Endothelial cell of umbilical vein (primary cell): ENCODE measurements at regions not wholly inside any gene's neighbourhood (a gene's known extent, or its start where the extent isn't known, plus 50 kb on each side); places are given as distances from the start of the nearest gene placed in this dataset.
"Not testable (repeated sequence)": the region's sequence is repeated elsewhere in the genome, so short reads cannot be mapped to it uniquely, and the experiment has no call there.

Source experiments
- BruUV-seq: library from RNA; stranded (reverse); fragments of 400-500 nt; replicated peaks from 2 replicates; lab custom pipeline; 2021; lab: Mats Ljungman, UMichigan
- CTCF ChIA-PET: fragments of 300-600, 350-600 bp; sonication (Branson Sonifier 250); formaldehyde crosslinking; loops from one replicate; lab custom pipeline; 2021; ENCODE audit warnings: antibody characterized with exemption, inconsistent platforms; lab: Charles Lee
- POLR2A ChIA-PET: fragments of 300-600, 350-600 bp; sonication (Branson Sonifier 250); formaldehyde crosslinking; loops from one replicate; lab custom pipeline; 2021; ENCODE audit warnings: antibody characterized with exemption, inconsistent platforms; lab: Charles Lee
- DNase-seq: peaks from one replicate; pipeline ENCODE4 v3.0.0-alpha.2; 2011; ENCODE audit warnings: low read depth, low spot score
- FAIRE-seq: peaks from 2 replicates; lab custom pipeline; 2011; peaks lifted over from hg19 to GRCh38; lab: Jason Lieb, UNC
- H2AFZ ChIP-seq: 2 replicates; pipeline ENCODE4 v1.6.0; 2012; ENCODE audit warnings: low read depth, low read length, control low read depth, inconsistent platforms
- H3K27ac ChIP-seq: 2 replicates; pipeline ENCODE4 v1.5.1; 2011; ENCODE audit warnings: low read depth, mild to moderate bottlenecking, control low read depth, low read length, moderate library complexity; ENCODE audit not compliant: insufficient read depth
- H3K27me3 ChIP-seq, 2 experiments: 2 replicates each; pipeline versions ENCODE4 v1.6.0 to v1.6.1; 2011; ENCODE audit warnings: low read length in 2 of 2, mixed read lengths in 1 of 2; ENCODE audit not compliant: control insufficient read depth in 2 of 2, insufficient read depth in 2 of 2
- H3K36me3 ChIP-seq, 2 experiments: 2 replicates in 1 of 2; 3 replicates in 1 of 2; pipeline ENCODE4 v1.5.1; 2011; ENCODE audit warnings: low read length in 2 of 2, mild to moderate bottlenecking in 1 of 2, moderate library complexity in 1 of 2; ENCODE audit not compliant: control insufficient read depth in 2 of 2, insufficient read depth in 2 of 2; ENCODE audit errors: extremely low read depth in 1 of 2
- H3K4me1 ChIP-seq: 3 replicates; pipeline ENCODE4 v1.5.1; 2011; ENCODE audit warnings: mild to moderate bottlenecking, low read length; ENCODE audit not compliant: control insufficient read depth, insufficient read depth; ENCODE audit errors: extremely low read depth
- H3K4me2 ChIP-seq: 2 replicates; pipeline ENCODE4 v1.6.1; 2011; ENCODE audit warnings: low read length, control low read depth, mixed read lengths; ENCODE audit not compliant: insufficient read depth
- H3K4me3 ChIP-seq, 3 experiments: fragments of 200-600 bp in 1 of 3; sonication (generic), shearing (Covaris generic) in 1 of 3; replicated peaks in 1 of 3; 2 replicates each; pipeline ENCODE4 v1.5.1; 2011 to 2016; ENCODE audit warnings: control low read depth in 3 of 3, low read length in 3 of 3, mild to moderate bottlenecking in 2 of 3, inconsistent platforms in 1 of 3, low read depth in 1 of 3, moderate library complexity in 1 of 3; ENCODE audit not compliant: insufficient read depth in 1 of 3
- H3K79me2 ChIP-seq: 2 replicates; pipeline ENCODE4 v1.6.0; 2012; ENCODE audit warnings: low read length, inconsistent platforms; ENCODE audit not compliant: control insufficient read depth, insufficient read depth
- H3K9ac ChIP-seq: replicated peaks from 2 replicates; pipeline ENCODE3; 2011; ENCODE audit warnings: low read length, control low read depth; ENCODE audit not compliant: insufficient read depth; ENCODE audit errors: extremely low read depth
- H3K9me1 ChIP-seq: replicated peaks from 3 replicates; pipeline ENCODE4 v1.6.0; 2011; ENCODE audit warnings: mild to moderate bottlenecking, low read length; ENCODE audit not compliant: control insufficient read depth, insufficient read depth; ENCODE audit errors: extremely low read depth
- H3K9me3 ChIP-seq: replicated peaks from 2 replicates; pipeline ENCODE4 v1.5.1; 2012; ENCODE audit warnings: low read length, inconsistent platforms; ENCODE audit not compliant: control insufficient read depth, insufficient read depth
- H4K20me1 ChIP-seq: replicated peaks from 2 replicates; pipeline ENCODE3; 2011; ENCODE audit warnings: mild to moderate bottlenecking, low read length; ENCODE audit not compliant: control insufficient read depth, insufficient read depth; ENCODE audit errors: extremely low read depth
- FOS ChIP-seq: IDR thresholded peaks from 2 replicates; pipeline ENCODE4 v1.6.1; 2011; ENCODE audit warnings: mild to moderate bottlenecking, low read length, moderate library complexity, borderline replicate concordance; ENCODE audit not compliant: insufficient read depth
- JUN ChIP-seq: IDR thresholded peaks from 2 replicates; pipeline ENCODE4 v1.6.1; 2011; ENCODE audit warnings: borderline replicate concordance, low read depth; ENCODE audit not compliant: insufficient read length, insufficient read depth
- dilution Hi-C: fragments of 300-500 bp; cut with MboI; formaldehyde crosslinking; loops from one replicate; pipeline ENCODE4 v1.15.0; 2019; ENCODE audit warnings: low sequenced_read_pairs; ENCODE audit not compliant: extremely low pct_ligation_motif_present
- intact Hi-C: fragments of 100-400 bp; cut with micrococcal nuclease; formaldehyde crosslinking; loops from one replicate; pipeline ENCODE4 v1.10.0; 2022
- TF ChIP-seq, protein P1 (sequence below), 2 donors: IDR thresholded peaks; 1 replicate in 1 of 2; 2 replicates in 1 of 2; pipeline ENCODE4 v1.5.1; 2011; ENCODE audit warnings: low read length in 2 of 2, mild to moderate bottlenecking in 2 of 2, moderate library complexity in 2 of 2, control low read depth in 1 of 2, inconsistent platforms in 1 of 2, low read depth in 1 of 2; ENCODE audit not compliant: insufficient read depth in 1 of 2; ENCODE audit errors: extremely low read depth in 1 of 2

DNA sequence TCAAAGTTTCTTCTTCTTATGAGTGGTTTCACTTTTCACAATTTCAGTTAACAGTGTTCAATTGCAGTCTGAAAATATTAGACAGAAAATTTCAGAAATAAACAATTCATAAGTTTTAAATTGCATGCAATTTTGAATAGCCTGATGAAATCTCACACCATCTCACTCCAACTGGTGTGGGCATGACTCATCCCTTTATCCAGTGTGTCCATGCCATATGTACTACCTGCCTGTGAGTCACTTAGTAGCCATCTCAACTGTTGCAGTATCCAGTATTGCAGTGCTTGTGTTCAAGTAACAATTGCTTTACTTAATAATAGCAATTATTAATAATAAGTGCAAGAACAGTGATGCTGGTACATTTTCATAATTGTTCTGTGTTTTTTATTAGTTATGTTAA is 1202.5 kb downstream of the DSC3 start:
- Histone ChIP-seq H3K4me3 (no peak overlapping the region), H2AFZ (no peak overlapping the region), H3K27me3 (no peaks in the 10 kb centered on the region), H4K20me1 (no peaks in the 10 kb centered on the region), H3K9me3 (no peaks in the 10 kb centered on the region), H3K4me1 (no peaks in the 10 kb centered on the region), H3K79me2 (no peaks in the 10 kb centered on the region), H3K36me3 (no peaks in the 10 kb centered on the region), H3K9me1 (no peaks in the 10 kb centered on the region), H3K9ac (no peak overlapping the region), H3K4me2 (no peak overlapping the region), H3K27ac (no peak overlapping the region)
- FAIRE-seq (no peak), DNase-seq (no peak)
- TF ChIP-seq JUN (peak; percentile 47), FOS (peak; percentile 43)
- TF ChIP-seq, protein P1, sequence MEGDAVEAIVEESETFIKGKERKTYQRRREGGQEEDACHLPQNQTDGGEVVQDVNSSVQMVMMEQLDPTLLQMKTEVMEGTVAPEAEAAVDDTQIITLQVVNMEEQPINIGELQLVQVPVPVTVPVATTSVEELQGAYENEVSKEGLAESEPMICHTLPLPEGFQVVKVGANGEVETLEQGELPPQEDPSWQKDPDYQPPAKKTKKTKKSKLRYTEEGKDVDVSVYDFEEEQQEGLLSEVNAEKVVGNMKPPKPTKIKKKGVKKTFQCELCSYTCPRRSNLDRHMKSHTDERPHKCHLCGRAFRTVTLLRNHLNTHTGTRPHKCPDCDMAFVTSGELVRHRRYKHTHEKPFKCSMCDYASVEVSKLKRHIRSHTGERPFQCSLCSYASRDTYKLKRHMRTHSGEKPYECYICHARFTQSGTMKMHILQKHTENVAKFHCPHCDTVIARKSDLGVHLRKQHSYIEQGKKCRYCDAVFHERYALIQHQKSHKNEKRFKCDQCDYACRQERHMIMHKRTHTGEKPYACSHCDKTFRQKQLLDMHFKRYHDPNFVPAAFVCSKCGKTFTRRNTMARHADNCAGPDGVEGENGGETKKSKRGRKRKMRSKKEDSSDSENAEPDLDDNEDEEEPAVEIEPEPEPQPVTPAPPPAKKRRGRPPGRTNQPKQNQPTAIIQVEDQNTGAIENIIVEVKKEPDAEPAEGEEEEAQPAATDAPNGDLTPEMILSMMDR (IDR thresholded peaks at IDR 0.05; ENCODE audit: extremely low read depth in 1 of 2, insufficient read depth in 1 of 2, low read depth in 1 of 2, low read length in 2 of 2) = no peak
- BruUV-seq = no TSS peak
- dilution Hi-C loops (no loop called here), intact Hi-C loops (no loop called here)
- ChIA-PET POLR2A (no interaction called here), CTCF (no interaction called here)

DNA sequence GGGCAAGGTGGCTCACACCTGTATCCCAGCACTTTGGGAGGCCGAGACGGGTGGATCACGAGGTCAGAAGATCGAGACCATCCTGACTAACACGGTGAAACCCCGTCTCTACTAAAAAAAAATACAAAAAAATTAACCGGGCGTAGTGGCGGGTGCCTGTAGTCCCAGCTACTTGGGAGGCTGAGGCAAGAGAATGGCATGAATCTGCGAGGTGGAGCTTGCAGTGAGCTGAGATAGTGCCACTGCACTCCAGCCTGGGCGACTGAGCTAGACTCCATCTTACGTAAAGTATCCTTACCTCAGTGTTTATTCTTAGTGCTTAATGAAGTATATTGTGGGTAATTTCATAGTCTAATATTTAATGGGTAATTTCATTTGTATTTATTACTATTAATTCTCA is 1203.6 kb downstream of the DSC3 start:
- CTCF ChIA-PET, FAIRE-seq, intact Hi-C loops: not testable (repeated sequence)

More for the DNA sequence above, 1203.6 kb downstream of the DSC3 start:
- H4K20me1 ChIP-seq, DNase-seq, H3K9me1 ChIP-seq, H3K27me3 ChIP-seq, H3K4me3 ChIP-seq, H3K27ac ChIP-seq, H3K9ac ChIP-seq, H3K79me2 ChIP-seq, H3K4me1 ChIP-seq, BruUV-seq, H2AFZ ChIP-seq, dilution Hi-C loops, H3K4me2 ChIP-seq, H3K36me3 ChIP-seq, POLR2A ChIA-PET, H3K9me3 ChIP-seq: not testable (repeated sequence)
